GM18520 (cell line): ENCODE measurements at regions not wholly inside any gene's neighbourhood (a gene's known extent, or its start where the extent isn't known, plus 50 kb on each side); places are given as distances from the start of the nearest gene placed in this dataset.
"Not testable (repeated sequence)": the region's sequence is repeated elsewhere in the genome, so short reads cannot be mapped to it uniquely, and the experiment has no call there.

ENCODE experiments used
- ATAC-seq: cut with Tn5 transposase; IDR thresholded peaks from one replicate; pipeline ENCODE4 v1.9.1; 2021; ENCODE audit not compliant: unreplicated experiment

- ATAC-seq = no peak
These were observed 564.4 kb downstream of the TMA16 start for GRCh38 chr4:164058776-164059445.

DNA sequence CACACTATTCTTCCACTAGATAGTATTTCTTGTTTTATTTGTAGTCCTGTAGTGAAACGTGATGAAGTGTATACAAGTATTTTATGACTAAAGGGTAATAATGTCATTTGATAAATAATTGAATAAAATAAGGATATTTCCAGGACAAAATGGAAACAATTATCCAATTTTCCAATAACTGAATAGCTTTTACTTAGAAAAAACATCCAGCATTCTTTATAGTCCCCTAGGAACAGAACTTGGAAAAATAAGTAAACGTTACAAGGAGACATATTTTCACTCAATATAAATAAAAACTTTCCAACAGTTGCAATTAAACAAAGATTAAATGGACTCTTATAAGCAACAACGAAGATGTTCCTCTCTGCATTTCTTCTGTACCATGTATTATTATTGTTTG lies 566.0 kb downstream of the TMA16 start:
- no peak for ATAC-seq

GRCh38 chr4:164068392-164068791 lies 573.9 kb downstream of the TMA16 start:
- ATAC-seq = no peak

- no peak for ATAC-seq
These were observed 576.1 kb downstream of the TMA16 start for GRCh38 chr4:164070625-164071024.

DNA sequence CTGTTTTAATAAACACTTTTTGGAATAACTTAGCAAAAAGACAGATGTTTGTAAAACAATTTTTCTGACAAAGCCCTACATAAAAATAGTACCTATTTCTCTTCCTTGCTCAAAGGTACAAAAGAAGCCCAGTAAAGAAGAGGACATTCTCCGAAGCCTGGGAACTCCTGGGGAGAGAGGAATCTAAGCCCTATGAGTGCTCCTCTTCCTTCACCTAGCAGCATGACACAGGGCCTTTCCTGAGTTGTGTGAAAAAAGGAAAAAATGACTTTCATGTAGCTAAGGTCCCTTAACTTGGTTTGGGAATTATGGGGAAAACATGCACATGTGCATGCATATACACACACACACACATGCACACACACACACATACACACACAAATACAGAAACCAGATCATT lies 586.9 kb downstream of the TMA16 start:
- no peak for ATAC-seq

DNA sequence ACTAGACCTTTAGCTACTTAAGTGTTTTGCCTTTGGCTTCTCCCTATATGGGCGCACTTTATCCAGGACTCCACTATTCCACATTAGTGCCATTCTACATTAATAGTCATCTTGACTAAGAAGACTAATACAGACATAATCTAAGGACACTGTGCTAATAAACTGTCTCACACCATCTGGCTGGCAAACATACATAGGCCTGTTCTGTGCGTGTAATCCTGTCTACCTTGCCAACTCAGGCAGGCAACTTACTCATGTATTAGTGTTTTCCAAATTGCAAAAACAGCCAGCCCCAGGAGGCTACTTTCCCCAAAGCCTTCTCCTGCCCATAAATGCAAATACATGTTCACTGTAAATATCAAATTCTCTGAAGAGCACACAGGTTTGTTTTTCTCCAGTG lies 587.3 kb downstream of the TMA16 start:
- no peak for ATAC-seq

DNA sequence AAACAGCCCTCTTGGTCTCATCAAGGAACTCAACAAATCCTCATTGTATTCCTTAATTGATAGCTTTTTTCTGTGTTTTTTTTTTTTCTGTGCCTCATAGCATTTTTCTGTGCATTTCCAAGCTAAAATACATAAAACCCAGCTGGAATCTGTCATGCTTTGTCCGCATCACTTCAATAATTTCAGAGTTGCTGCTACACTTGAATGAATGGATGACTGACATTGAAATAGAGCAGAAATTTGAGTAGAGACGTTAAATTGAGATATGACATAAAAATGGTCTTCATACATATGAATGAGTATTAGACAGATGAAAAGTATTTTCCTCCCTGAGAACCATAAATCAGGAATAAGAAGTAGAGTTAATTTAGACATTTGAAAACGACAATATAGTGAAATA lies 593.2 kb downstream of the TMA16 start:
- no peak for ATAC-seq

- ATAC-seq = no peak
These were observed 601.0 kb downstream of the TMA16 start for GRCh38 chr4:164095313-164096110.

DNA sequence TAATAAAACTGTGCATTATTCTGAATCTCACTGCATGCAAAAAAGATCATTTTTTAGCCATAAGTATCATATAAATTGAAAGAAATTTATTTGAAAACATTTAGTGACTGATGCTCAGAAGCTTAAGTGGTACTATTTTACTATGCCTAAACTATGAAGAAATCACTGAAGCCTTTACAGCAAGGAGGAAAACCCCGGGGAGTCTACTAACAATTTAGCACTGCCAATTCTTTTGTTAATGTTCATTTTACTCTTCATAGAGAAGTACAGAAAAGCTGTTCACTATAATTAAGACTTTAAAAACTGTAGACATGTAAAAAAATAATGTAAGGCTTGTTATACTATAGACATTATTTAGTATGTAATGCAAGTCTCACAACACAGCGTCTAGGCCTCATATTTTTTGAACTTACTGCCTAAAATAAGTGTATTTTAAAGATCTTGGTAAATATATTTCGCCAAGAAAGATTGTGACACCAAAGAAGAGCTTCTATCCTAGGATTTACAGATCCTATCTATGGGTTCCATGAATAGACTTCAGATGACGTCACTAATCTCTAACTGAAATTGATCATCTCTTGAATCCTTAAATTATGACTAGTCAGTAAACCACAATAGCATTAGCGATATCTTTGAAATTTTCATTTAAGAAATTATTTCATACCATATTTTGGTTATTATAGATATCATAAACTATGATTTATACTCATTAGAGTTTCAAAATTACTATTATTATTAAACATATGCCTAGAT lies 602.5 kb downstream of the TMA16 start:
- ATAC-seq = no peak

DNA sequence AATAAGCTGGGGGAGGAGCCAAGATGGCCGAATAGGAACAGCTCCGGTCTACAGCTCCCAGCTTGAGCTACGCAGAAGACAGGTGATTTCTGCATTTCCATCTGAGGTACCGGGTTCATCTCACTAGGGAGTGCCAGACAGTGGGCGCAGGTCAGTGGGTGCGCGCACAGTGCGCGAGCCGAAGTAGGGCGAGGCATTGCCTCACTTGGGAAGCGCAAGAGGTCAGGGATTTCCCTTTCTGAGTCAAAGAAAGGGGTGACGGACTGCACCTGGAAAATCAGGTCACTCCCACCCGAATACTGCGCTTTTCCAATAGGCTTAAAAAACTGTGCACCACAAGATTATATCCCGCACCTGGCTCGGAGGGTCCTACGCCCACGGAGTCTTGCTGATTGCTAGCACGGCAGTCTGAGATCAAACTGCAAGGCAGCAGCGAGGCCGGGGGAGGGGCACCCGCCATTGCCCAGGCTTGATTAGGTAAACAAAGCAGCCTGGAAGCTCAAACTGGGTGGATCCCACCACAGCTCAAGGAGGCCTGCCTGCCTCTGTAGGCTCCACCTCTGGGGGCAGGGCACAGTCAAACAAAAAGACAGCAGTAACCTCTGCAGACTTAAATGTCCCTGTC lies 606.4 kb downstream of the TMA16 start:
- ATAC-seq = not testable (repeated sequence)

- no peak for ATAC-seq
These were observed 614.5 kb downstream of the TMA16 start for GRCh38 chr4:164108971-164109370.

DNA sequence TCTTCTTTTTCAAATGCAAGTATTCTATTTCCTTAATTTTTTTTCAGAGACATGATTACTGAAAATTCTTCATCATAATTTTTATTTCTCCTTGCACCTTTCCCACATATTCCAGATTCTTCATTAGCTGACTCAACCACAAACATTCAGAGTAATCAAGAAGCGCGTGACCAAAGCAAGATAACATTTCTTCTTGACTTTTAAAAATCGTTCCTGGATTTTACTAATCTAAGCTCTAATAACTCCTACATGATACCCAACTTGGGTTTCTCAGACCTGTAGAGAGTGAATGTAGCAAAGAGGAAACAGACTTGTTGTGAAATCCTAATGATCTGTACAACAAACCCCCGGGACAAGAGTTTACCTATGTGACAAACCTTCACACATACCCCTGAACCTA lies 615.0 kb downstream of the TMA16 start:
- ATAC-seq = no peak

- no peak for ATAC-seq
These were observed 620.7 kb downstream of the TMA16 start for GRCh38 chr4:164115236-164115635.

- no peak for ATAC-seq
These were observed 621.8 kb downstream of the TMA16 start for GRCh38 chr4:164116286-164116685.

- ATAC-seq = no peak
These were observed 619.5 kb upstream of the SMIM31 start for GRCh38 chr4:164134388-164134787.

- ATAC-seq = no peak
These were observed 617.7 kb upstream of the SMIM31 start for GRCh38 chr4:164136180-164136616.

- ATAC-seq = no peak
These were observed 615.4 kb upstream of the SMIM31 start for GRCh38 chr4:164138521-164138920.

- no peak for ATAC-seq
These were observed 614.6 kb upstream of the SMIM31 start for GRCh38 chr4:164139291-164139690.

GRCh38 chr4:164141755-164142375 lies 612.1 kb upstream of the SMIM31 start:
- ATAC-seq = not testable (repeated sequence)

GRCh38 chr4:164154416-164154815 lies 599.5 kb upstream of the SMIM31 start:
- no peak for ATAC-seq

GRCh38 chr4:164169591-164169990 lies 584.3 kb upstream of the SMIM31 start:
- ATAC-seq = no peak
